GM21619 (cell line): ENCODE measurements at regions not wholly inside any gene's neighbourhood (a gene's known extent, or its start where the extent isn't known, plus 50 kb on each side); places are given as distances from the start of the nearest gene placed in this dataset.
A peak's percentile ranks its signal among the peaks of the same experiment; 100 is the strongest.
"Not testable (repeated sequence)": the region's sequence is repeated elsewhere in the genome, so short reads cannot be mapped to it uniquely, and the experiment has no call there.

Source experiments
- ATAC-seq: cut with Tn5 transposase; IDR thresholded peaks from one replicate; pipeline ENCODE4 v1.9.1; 2021; ENCODE audit not compliant: unreplicated experiment

- ATAC-seq: not testable (repeated sequence)
These were observed 214.5 kb upstream of the NOTCH2NLA start for GRCh38 chr1:146443088-146443870.

GRCh38 chr1:146438543-146438942, 209.7 kb upstream of the NOTCH2NLA start:
- ATAC-seq: not testable (repeated sequence)

GRCh38 chr1:146416642-146417041, 187.8 kb upstream of the NOTCH2NLA start:
- ATAC-seq: not testable (repeated sequence)

GRCh38 chr1:146415017-146415416, 186.2 kb upstream of the NOTCH2NLA start:
- not testable (repeated sequence) for ATAC-seq

- ATAC-seq: not testable (repeated sequence)
These were observed 185.1 kb upstream of the NOTCH2NLA start for GRCh38 chr1:146413911-146414310.

GRCh38 chr1:146411923-146412322, 183.1 kb upstream of the NOTCH2NLA start:
- ATAC-seq: not testable (repeated sequence)

GRCh38 chr1:146409817-146410441, 181.1 kb upstream of the NOTCH2NLA start:
- not testable (repeated sequence) for ATAC-seq

- ATAC-seq: not testable (repeated sequence)
These were observed 180.4 kb upstream of the NOTCH2NLA start for GRCh38 chr1:146409116-146409801.

GRCh38 chr1:146401281-146401825, 172.5 kb upstream of the NOTCH2NLA start:
- not testable (repeated sequence) for ATAC-seq

- ATAC-seq: not testable (repeated sequence)
These were observed 171.6 kb upstream of the NOTCH2NLA start for GRCh38 chr1:146400173-146401121.

- ATAC-seq: not testable (repeated sequence)
These were observed 170.4 kb upstream of the NOTCH2NLA start for GRCh38 chr1:146399225-146399624.

GRCh38 chr1:146396801-146397200, 168.0 kb upstream of the NOTCH2NLA start:
- not testable (repeated sequence) for ATAC-seq

GRCh38 chr1:146396242-146396641, 167.4 kb upstream of the NOTCH2NLA start:
- ATAC-seq: not testable (repeated sequence)

GRCh38 chr1:146393796-146394195, 165.0 kb upstream of the NOTCH2NLA start:
- not testable (repeated sequence) for ATAC-seq

GRCh38 chr1:146393154-146393553, 164.3 kb upstream of the NOTCH2NLA start:
- ATAC-seq: not testable (repeated sequence)

GRCh38 chr1:146389178-146389577, 160.4 kb upstream of the NOTCH2NLA start:
- ATAC-seq: not testable (repeated sequence)

- ATAC-seq: not testable (repeated sequence)
These were observed 159.1 kb upstream of the NOTCH2NLA start for GRCh38 chr1:146387750-146388469.

- ATAC-seq: peak; percentile 91
These were observed 158.3 kb upstream of the NOTCH2NLA start for GRCh38 chr1:146386851-146387749.
